IPS-20b (cell line): ENCODE measurements at regions not wholly inside any gene's neighbourhood (a gene's known extent, or its start where the extent isn't known, plus 50 kb on each side); places are given as distances from the start of the nearest gene placed in this dataset.

Experiments
- H3K27ac ChIP-seq: one replicate; pipeline ENCODE4 v1.5.1; 2013; ENCODE audit warnings: low read length
- H3K27me3 ChIP-seq: 2 replicates; pipeline ENCODE4 v1.6.1; 2013; ENCODE audit warnings: mild to moderate bottlenecking, low read length, inconsistent platforms; ENCODE audit not compliant: insufficient read depth
- H3K36me3 ChIP-seq: 2 replicates; pipeline ENCODE4 v1.6.1; 2013; ENCODE audit warnings: low read depth, mild to moderate bottlenecking, inconsistent platforms, low read length, moderate library complexity; ENCODE audit not compliant: insufficient read depth
- H3K4me1 ChIP-seq: 2 replicates; pipeline ENCODE4 v1.6.1; 2013; ENCODE audit warnings: mild to moderate bottlenecking, control low read depth, inconsistent platforms, low read length, moderate library complexity; ENCODE audit not compliant: insufficient read depth
- H3K4me3 ChIP-seq: 2 replicates; pipeline ENCODE4 v1.5.1; 2013; ENCODE audit warnings: mild to moderate bottlenecking, low read length, inconsistent platforms
- H3K9ac ChIP-seq: 2 replicates; pipeline ENCODE4 v1.6.1; 2013; ENCODE audit warnings: low read depth, mild to moderate bottlenecking, inconsistent platforms, low read length, moderate library complexity
- H3K9me3 ChIP-seq: 2 replicates; pipeline ENCODE4 v1.6.1; 2013; ENCODE audit warnings: mild to moderate bottlenecking, low read depth, low read length, inconsistent platforms; ENCODE audit not compliant: insufficient read depth

DNA sequence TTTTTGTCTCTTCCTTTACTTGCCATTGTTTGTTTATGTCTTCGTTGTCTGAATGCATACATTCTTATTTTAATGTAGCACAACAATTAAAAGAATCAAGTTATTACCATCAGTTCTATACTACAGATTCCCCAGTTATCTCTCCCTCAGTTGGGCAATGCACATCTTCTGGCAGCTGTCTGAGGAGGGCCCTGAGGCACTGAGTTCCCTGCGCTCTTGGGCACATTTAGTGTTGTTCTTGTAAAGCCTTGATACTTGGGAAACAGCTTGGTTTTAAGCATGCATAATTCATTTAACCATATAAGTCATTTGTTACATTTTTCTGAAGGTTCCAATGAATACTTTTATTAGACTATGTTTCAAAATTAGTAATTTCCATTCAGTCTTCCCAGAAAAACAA is 117.9 kb downstream of the C6orf118 start:
- no peaks in the 10 kb centered on the region for H3K4me1 ChIP-seq
- H3K27ac ChIP-seq = no peak overlapping the region
- H3K27me3 ChIP-seq = no peaks in the 10 kb centered on the region
- no peak overlapping the region for H3K9ac ChIP-seq
- no peaks in the 10 kb centered on the region for H3K36me3 ChIP-seq
- H3K4me3 ChIP-seq = no peak overlapping the region
- peaks cover 16% of the 10 kb centered on the region for H3K9me3 ChIP-seq

- H3K27me3 ChIP-seq = no peaks in the 10 kb centered on the region
- no peak overlapping the region for H3K4me3 ChIP-seq
- no peak overlapping the region for H3K9ac ChIP-seq
- H3K9me3 ChIP-seq = peaks cover 10% of the 10 kb centered on the region; the same call in 1 of the 2 replicates
- no peak overlapping the region for H3K27ac ChIP-seq
- H3K4me1 ChIP-seq = no peaks in the 10 kb centered on the region
- no peaks in the 10 kb centered on the region for H3K36me3 ChIP-seq
Observed at GRCh38 chr6:165186441-165187205, 122.8 kb downstream of the C6orf118 start.

GRCh38 chr6:165186041-165186440 is 123.4 kb downstream of the C6orf118 start:
- peaks cover 12% of the 10 kb centered on the region; the same call in 1 of the 2 replicates for H3K9me3 ChIP-seq
- no peaks in the 10 kb centered on the region for H3K4me1 ChIP-seq
- no peak overlapping the region for H3K4me3 ChIP-seq
- no peak overlapping the region for H3K9ac ChIP-seq
- H3K36me3 ChIP-seq = no peaks in the 10 kb centered on the region
- H3K27ac ChIP-seq = no peak overlapping the region
- no peaks in the 10 kb centered on the region for H3K27me3 ChIP-seq

- no peak overlapping the region for H3K9ac ChIP-seq
Observed at GRCh38 chr6:165184192-165184979, 125.0 kb downstream of the C6orf118 start.

DNA sequence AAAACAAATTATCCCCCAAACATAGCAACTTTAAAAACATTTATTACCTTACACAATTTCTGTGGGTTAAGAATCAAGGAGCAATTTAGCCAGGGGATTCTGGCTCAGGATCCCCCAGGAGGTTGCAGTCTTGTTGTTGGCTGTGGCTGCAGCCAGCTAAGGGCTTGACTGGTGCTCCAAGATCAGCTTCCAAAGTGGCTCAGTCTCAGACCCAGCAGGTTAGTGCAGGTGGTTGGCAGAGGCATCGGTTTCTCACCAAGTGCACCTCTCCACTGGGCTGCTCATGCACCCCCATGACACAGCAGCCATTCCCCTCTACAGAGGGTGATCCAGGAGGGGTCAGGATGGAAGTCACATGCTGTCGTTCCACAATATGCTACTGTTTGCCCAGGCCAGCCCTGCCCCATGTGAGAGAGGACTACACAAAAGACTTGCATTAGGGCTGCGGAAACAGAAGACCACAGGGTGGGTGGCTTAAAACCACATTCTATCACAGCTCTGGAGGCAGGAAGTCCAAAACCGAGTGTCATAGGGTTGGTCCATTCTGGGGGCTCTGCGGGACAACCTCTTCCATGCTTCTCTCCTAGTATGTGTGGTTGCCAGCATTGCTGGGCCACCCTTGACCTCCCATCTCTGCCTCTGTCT is 125.8 kb downstream of the C6orf118 start:
- H3K27me3 ChIP-seq = no peaks in the 10 kb centered on the region
- no peaks in the 10 kb centered on the region for H3K36me3 ChIP-seq
- no peaks in the 10 kb centered on the region for H3K4me1 ChIP-seq
- no peak overlapping the region for H3K27ac ChIP-seq
- no peak overlapping the region for H3K9ac ChIP-seq
- H3K4me3 ChIP-seq = no peak overlapping the region
- H3K9me3 ChIP-seq = peaks cover 15% of the 10 kb centered on the region; the same call in 1 of the 2 replicates

More at GRCh38 chr6:165184192-165184979, 125.0 kb downstream of the C6orf118 start:
- H3K4me1 ChIP-seq = no peaks in the 10 kb centered on the region
- H3K27me3 ChIP-seq = no peaks in the 10 kb centered on the region
- no peaks in the 10 kb centered on the region for H3K36me3 ChIP-seq
- peaks cover 15% of the 10 kb centered on the region; the same call in 1 of the 2 replicates for H3K9me3 ChIP-seq
- H3K27ac ChIP-seq = no peak overlapping the region
- H3K4me3 ChIP-seq = no peak overlapping the region

DNA sequence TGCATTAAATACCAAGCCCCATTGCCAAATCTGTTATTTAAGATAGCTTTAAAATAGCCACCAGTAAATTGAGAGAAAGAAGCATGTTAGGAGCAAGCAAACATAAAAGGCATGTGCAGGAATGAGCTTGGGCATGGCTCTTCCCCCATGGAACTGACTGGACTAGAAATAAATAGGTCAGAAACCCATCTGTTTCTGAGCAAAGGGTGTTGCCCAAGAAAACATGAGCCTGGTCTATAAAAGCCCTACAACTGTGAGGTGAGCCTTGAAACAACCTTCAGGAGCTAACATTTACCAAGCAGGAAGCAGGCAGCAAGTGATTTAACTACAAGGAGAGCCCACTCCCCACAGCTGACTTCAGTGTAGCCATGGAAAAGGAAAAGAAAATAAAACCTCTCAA is 126.3 kb downstream of the C6orf118 start:
- Histone ChIP-seq H3K9ac (no peak overlapping the region), H3K27ac (no peak overlapping the region), H3K27me3 (no peaks in the 10 kb centered on the region), H3K9me3 (peaks cover 15% of the 10 kb centered on the region; the same call in 1 of the 2 replicates), H3K4me1 (no peaks in the 10 kb centered on the region), H3K4me3 (no peak overlapping the region), H3K36me3 (no peaks in the 10 kb centered on the region)

DNA sequence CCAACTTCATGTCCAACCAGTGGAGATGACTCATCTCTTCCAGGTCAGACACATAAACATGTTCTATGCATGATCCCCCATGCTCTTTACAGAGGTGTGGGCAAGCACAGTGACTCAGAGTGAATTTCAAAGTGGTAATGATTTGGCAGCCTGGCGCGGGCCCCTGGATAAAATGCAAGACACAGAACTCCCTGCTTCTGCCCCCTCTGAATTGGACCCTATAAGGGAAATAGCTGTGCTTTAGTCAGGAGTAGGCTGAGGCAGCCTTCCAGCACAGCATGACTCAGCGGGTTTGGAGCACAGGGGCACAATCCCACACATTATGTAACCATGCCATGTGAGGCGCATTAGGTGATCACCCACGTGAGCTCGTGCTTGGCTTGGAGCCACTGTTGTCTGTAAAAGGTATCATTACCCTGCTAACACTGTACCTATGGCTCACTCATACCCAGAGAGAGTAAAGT is 127.4 kb downstream of the C6orf118 start:
- no peak overlapping the region for H3K9ac ChIP-seq
- no peaks in the 10 kb centered on the region for H3K27me3 ChIP-seq
- H3K9me3 ChIP-seq = peaks cover 15% of the 10 kb centered on the region; the same call in 1 of the 2 replicates
- no peak overlapping the region for H3K27ac ChIP-seq
- no peaks in the 10 kb centered on the region for H3K36me3 ChIP-seq
- no peaks in the 10 kb centered on the region for H3K4me1 ChIP-seq
- H3K4me3 ChIP-seq = no peak overlapping the region

DNA sequence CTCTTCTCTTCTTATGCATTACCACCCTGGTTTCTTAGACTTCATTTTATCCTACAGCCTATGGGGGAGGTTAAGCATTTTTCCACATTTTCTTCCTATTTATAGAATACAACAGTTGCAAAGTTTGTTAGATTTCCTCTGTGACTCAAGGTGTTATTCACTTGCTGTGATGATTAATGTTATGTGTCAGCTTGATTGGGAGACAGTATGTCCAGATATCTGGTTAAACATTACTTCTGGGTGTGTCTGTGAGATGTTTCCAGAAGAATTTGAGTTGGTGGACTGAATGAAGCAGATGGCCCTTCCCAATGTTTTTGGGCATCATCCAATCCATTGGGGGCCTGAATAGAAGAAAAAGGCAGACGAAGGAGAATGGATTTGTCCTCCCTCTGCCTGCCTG is 131.3 kb downstream of the C6orf118 start:
- H3K36me3 ChIP-seq = no peaks in the 10 kb centered on the region
- no peaks in the 10 kb centered on the region for H3K27me3 ChIP-seq
- H3K4me1 ChIP-seq = no peaks in the 10 kb centered on the region
- H3K9me3 ChIP-seq = peaks cover 19% of the 10 kb centered on the region; the same call in 1 of the 2 replicates
- no peak overlapping the region for H3K4me3 ChIP-seq
- H3K9ac ChIP-seq = no peak overlapping the region
- H3K27ac ChIP-seq = no peak overlapping the region

- peaks cover 3% of the 10 kb centered on the region; the same call in 1 of the 2 replicates for H3K9me3 ChIP-seq
- H3K4me3 ChIP-seq = no peak overlapping the region
- H3K27me3 ChIP-seq = no peaks in the 10 kb centered on the region
- H3K9ac ChIP-seq = no peak overlapping the region
- no peaks in the 10 kb centered on the region for H3K36me3 ChIP-seq
- no peaks in the 10 kb centered on the region for H3K4me1 ChIP-seq
- H3K27ac ChIP-seq = no peak overlapping the region
Observed at GRCh38 chr6:165173484-165173883, 135.9 kb downstream of the C6orf118 start.

DNA sequence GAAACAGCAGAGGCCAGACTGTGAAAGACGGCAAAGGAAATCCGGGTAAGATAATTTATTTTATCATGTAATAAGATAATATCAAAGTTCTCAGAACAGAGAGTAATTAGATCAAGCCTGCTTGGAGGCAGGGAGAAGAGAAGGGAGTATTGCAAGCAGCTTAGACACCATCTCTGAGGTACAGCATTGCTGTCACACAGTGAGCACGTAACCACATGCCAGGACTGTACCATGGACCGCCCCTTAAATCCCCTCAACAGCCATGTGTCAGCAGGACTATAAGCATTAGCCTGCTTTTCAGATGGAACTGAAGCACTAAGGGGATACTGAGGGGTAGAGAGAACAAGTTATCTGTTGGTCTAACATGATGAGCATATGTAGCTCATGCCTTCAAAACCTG is 141.5 kb downstream of the C6orf118 start:
- Histone ChIP-seq H3K27me3 (no peaks in the 10 kb centered on the region), H3K27ac (no peak overlapping the region), H3K4me1 (no peaks in the 10 kb centered on the region), H3K4me3 (no peak overlapping the region), H3K9ac (no peak overlapping the region), H3K36me3 (no peaks in the 10 kb centered on the region), H3K9me3 (peaks cover 21% of the 10 kb centered on the region)

- H3K36me3 ChIP-seq = no peaks in the 10 kb centered on the region
- peaks cover 26% of the 10 kb centered on the region for H3K9me3 ChIP-seq
- H3K4me1 ChIP-seq = no peaks in the 10 kb centered on the region
- H3K9ac ChIP-seq = no peak overlapping the region
- no peak overlapping the region for H3K27ac ChIP-seq
- no peaks in the 10 kb centered on the region for H3K27me3 ChIP-seq
- no peak overlapping the region for H3K4me3 ChIP-seq
Observed at GRCh38 chr6:165167311-165167710, 142.1 kb downstream of the C6orf118 start.
